T follicular helper cell (primary cell): ENCODE measurements at regions not wholly inside any gene's neighbourhood (a gene's known extent, or its start where the extent isn't known, plus 50 kb on each side); places are given as distances from the start of the nearest gene placed in this dataset.
A peak's percentile ranks its signal among the peaks of the same experiment; 100 is the strongest.

ENCODE experiments used
- DNase-seq: peaks from one replicate; pipeline ENCODE4 v3.0.0-alpha.2; 2020; ENCODE audit warnings: low read depth

DNA sequence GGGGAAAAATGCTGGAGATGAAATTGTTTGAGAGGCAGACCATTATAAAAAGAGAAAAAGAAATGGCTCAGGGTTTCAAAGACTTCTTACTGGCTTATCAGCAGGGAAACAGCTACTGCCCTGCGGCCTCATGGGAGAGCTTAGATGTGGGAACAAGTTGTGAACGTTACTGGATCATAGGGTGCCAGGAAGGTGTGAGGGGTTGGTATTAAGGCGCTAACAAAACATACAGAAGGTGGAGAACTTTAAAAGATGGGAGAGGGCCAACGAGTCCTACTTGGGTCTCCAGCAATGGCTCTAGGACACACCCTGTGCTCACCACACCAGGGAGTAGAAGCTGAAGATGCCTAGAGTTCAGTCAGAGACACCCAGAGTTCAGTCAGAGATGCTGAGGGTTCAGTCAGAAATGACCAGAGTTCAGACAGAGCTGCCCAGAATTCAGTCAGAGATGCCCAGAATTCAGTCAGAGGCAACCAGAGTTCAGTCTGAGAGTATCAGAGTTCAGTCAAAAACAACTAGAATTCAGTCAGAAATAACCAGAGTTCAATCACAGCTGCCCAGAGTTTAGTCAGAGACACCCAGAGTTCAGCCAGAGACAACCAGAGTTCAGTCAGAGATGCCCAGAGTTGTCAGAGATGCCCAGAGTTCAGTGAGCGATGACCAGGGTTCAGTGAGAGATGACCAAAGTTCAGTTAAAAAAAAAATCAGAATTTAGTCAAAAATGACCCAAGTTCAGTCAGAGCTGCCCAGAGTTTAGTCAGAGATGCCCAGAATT is 1103.6 kb downstream of the BCL11B start:
- no peak for DNase-seq

DNA sequence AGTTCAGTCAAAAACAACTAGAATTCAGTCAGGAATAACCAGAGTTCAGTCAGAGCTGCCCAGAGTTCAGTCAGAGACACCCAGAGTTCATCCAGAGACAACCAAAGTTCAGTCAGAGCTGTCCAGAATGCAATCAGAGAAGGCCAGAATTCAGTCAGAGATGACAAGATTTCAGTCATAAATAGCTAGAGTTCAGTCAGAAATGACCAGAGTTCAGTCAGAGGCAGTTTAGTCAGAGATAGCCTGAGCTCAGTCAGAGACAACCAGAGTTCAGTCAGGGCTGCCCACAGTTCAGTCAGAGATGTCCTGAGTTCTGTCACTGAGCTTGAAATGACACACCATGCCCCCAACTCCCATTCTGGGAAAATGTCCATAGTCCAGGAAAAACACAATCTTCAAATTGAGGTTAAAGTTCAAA is 1102.8 kb downstream of the BCL11B start:
- DNase-seq = no peak

GRCh38 chr14:98170575-98170974 is 1101.4 kb downstream of the BCL11B start:
- DNase-seq = no peak

GRCh38 chr14:98171654-98172053 is 1100.3 kb downstream of the BCL11B start:
- no peak for DNase-seq

- DNase-seq = no peak
Observed at GRCh38 chr14:98172243-98172778, 1099.7 kb downstream of the BCL11B start.

GRCh38 chr14:98173305-98173704 is 1098.7 kb downstream of the BCL11B start:
- DNase-seq = peak; percentile 42

GRCh38 chr14:98174041-98174440 is 1098.0 kb downstream of the BCL11B start:
- no peak for DNase-seq

- DNase-seq = no peak
Observed at GRCh38 chr14:98175436-98175835, 1096.6 kb downstream of the BCL11B start.

DNA sequence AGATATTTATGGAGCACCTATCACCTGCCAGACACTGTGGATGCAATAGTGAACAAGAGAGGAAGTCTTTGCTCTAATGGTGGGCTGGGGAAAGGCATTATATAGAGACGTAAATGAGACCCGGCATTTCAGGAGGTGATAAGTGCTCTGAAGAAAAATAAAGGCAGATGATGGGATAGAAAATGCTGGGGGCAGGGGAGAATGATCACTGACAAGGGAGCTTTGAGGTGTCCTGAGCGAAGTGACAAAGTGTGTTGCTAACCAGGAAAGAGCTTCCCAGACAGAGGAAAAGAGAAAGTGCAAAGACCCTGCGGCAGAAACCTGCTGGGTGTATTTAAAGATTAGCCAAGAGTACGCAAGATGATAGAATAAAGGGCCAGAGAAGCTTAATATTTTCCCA is 1096.1 kb downstream of the BCL11B start:
- no peak for DNase-seq

GRCh38 chr14:98176892-98177291 is 1095.1 kb downstream of the BCL11B start:
- no peak for DNase-seq

DNA sequence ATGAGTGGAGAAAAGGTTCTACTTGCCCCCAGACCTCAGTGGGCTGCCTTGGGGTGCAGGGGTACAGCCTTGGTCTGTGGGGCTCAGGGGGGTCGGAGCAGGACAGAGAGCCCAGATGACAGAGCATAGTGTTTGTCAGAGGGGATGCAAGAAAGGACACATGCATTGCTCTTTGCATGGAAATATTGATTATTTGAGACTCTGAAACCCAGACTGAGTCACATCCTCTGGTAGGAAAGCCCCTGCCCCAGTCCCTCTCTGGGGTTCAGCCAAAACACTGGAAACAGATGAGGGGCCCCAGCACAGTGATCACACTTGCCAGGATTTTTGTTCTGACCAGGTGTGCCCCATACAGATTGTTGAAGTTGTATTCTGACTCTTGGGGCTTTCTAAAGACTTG is 1094.4 kb downstream of the BCL11B start:
- DNase-seq = peak; percentile 41

GRCh38 chr14:98181241-98181640 is 1090.8 kb downstream of the BCL11B start:
- no peak for DNase-seq

GRCh38 chr14:98181768-98182167 is 1090.2 kb downstream of the BCL11B start:
- DNase-seq = no peak

DNA sequence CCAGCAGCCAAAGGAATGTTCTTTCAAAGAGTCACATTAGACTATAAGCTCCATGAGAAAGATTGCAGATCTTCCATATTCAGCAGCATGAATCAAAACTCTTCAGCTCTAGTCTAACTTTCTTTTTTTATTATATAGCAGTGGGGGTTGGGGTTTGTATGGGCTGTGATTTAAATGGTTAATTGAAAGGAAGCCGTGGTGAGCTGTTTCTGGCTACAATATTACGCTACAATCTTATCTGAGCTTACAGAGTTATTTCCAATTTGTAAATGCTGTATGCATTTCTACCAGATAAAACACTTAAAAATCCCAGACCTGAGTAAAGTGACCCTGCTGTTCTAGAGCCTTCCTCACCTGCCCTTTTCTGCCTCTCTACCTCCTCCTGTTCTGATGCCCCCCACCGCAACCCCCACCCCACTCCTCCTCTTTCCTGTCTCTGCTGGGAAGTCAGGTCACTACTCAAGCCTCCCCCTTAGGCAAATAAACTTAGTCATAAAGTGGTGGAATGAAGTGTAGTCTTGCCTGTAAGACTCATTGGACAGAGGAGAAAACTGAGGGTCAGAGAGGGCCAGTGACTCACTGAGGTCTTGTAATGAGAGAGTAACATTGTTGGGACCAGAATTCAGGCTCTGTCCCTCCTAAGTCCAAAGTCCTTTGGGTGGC is 1089.5 kb downstream of the BCL11B start:
- DNase-seq = no peak

DNA sequence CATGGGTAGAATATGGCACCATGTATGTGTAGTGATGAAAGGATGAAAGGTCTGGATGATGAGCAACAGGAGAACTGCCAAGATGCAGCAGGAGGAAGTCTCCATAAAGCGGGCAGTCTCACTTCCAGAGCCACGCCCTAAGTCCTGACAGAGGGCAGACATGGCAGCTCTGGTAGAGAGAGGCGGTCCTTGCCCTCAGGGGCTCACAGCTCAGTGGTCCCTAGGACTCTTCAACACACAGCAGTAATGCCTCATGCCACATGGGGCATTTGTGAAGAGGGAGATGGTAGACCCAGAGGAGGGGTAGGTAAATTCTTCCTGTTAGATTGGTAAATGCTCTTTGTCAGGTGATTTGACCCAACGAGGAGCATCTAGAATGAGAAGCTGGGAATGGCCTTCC is 1088.4 kb downstream of the BCL11B start:
- DNase-seq = no peak

DNA sequence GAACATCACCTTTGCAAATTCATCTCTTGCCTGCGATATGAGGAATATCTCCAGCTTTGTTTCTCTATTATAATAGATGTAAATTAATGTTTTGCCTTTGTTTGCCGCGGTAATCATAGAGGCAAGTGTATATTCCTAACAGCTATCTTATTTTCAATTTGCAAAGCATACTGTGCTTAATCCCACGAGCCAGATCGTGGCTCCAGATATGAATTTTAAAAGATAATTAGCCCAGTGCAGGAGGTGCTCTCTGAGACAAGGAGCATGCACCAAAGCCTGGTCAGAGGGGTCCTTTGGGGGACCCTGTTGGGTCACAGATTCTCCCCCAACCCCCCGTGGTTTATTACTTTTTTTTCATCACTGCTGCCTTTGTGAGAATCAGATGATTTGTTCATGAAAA is 1087.5 kb downstream of the BCL11B start:
- no peak for DNase-seq

DNA sequence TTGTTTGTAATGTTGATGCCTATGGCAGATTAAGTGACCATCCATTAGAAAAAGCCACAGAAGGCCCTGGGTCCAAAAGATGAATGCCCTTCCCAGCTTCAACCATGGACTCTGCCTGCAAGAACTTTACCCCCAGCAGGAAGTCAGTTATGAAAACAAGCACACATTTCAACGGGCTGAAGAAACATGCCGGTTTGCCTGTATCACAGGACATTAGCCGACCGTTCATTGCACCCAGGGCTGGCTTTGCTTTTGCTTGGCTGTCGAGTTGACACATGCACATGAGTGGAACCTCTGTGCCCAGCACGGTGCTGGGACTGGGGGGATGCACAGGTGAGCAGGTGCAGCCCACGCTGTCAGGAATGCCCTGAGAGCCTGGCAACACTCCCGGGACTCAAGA is 1087.0 kb downstream of the BCL11B start:
- no peak for DNase-seq

DNA sequence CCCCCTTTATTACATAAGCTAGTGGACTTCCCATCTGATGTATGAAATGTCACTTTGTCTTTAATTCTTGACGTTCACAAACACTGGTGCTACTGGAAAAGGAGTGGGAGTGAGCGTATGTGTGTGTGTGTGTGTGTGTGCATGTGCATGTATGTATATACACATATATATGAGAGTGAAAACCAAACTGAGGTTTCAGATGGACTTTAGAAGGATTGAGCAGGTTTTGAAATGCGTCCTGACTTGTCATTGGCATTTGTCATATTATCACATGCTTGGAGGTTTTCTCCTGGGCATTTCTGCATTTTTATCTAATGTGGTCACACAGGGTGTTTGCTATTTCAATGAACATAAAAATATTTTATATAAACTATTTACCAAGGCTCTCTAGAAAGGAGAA is 1085.9 kb downstream of the BCL11B start:
- DNase-seq = no peak

GRCh38 chr14:98187281-98187680 is 1084.7 kb downstream of the BCL11B start:
- no peak for DNase-seq

DNA sequence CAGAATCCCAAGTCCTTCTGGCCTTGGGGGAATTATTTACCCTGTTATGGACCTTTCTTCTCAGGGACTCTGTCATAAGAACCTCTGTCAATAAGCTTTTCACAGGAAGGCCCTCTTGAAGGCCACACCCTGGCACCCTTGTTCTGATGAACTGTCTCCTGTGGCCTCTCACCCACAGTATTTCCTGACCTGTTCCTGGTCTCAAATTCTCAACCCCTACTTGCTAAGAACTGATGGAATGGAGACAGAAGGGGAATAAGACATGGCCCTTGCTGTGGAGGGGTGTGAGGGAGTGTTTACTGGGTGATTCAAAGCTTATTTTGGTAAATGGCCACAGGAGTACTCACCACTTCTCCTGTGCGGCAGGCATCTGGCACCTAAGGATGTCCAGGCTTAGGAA is 1082.9 kb downstream of the BCL11B start:
- no peak for DNase-seq

DNA sequence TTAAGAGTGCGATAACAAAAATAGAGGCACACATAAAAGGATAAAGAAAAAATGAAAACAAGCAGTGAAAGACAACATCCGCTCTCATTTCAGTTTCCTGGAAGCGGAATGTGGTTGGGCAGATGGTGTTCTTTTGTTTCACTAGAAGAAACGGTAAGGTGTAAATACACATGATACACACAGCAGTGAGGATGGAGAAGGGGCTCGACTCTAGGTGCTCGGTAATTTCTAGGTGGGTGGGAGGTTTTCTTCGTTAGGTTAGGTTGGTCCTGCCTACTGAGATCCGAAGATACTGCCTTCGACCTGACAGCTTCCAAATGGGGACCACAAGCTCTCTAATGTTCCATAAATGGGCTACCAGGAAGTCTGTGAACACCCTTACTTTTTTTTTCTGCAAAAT is 1082.5 kb downstream of the BCL11B start:
- no peak for DNase-seq

- no peak for DNase-seq
Observed at GRCh38 chr14:98189944-98190343, 1082.1 kb downstream of the BCL11B start.

GRCh38 chr14:98192946-98193345 is 1079.1 kb downstream of the BCL11B start:
- no peak for DNase-seq
